Common myeloid progenitor, CD34-positive (primary cell): ENCODE measurements at regions not wholly inside any gene's neighbourhood (a gene's known extent, or its start where the extent isn't known, plus 50 kb on each side); places are given as distances from the start of the nearest gene placed in this dataset.
"Not testable (repeated sequence)": the region's sequence is repeated elsewhere in the genome, so short reads cannot be mapped to it uniquely, and the experiment has no call there.

Source experiments
- CTCF ChIA-PET: fragments of 350-600 bp; sonication (Branson Sonifier 250); formaldehyde crosslinking; loops from one replicate; lab custom pipeline; 2021; ENCODE audit warnings: antibody characterized with exemption; lab: Charles Lee
- POLR2A ChIA-PET: fragments of 350-600 bp; sonication (Branson Sonifier 250); formaldehyde crosslinking; loops from one replicate; lab custom pipeline; 2021; ENCODE audit warnings: antibody characterized with exemption; lab: Charles Lee
- DNase-seq, 3 donors: peaks; one replicate each; pipeline versions ENCODE4 v3.0.0 to v3.0.0-alpha.2; 2013
- H3K27ac ChIP-seq, 2 experiments: 1 replicate in 1 of 2; 2 replicates in 1 of 2; pipeline ENCODE4 v1.7.0; 2013; ENCODE audit warnings: inconsistent platforms in 2 of 2, low read length in 2 of 2, mild to moderate bottlenecking in 2 of 2, low read depth in 1 of 2, moderate library complexity in 1 of 2; ENCODE audit not compliant: severe bottlenecking in 2 of 2, insufficient read depth in 1 of 2, poor library complexity in 1 of 2
- H3K27me3 ChIP-seq, 5 experiments: replicated peaks in 2 of 5; 1 replicate in 3 of 5; 2 replicates in 2 of 5; pipeline versions ENCODE4 v1.6.1 to v1.7.0; 2013; ENCODE audit warnings: low read length in 4 of 5, mild to moderate bottlenecking in 2 of 5, moderate library complexity in 2 of 5, inconsistent platforms in 1 of 5; ENCODE audit not compliant: insufficient read depth in 5 of 5, control insufficient read depth in 4 of 5
- H3K36me3 ChIP-seq, 4 experiments: 1 replicate in 2 of 4; 2 replicates in 2 of 4; pipeline versions ENCODE4 v1.6.1 to v1.7.0; 2013; ENCODE audit warnings: low read length in 3 of 4, control low read depth in 1 of 4, mild to moderate bottlenecking in 1 of 4; ENCODE audit not compliant: control insufficient read depth in 4 of 4, insufficient read depth in 4 of 4
- H3K4me1 ChIP-seq, 4 experiments: 1 replicate in 3 of 4; 2 replicates in 1 of 4; pipeline versions ENCODE4 v1.6.1 to v1.7.1; 2013; ENCODE audit warnings: low read length in 3 of 4, mild to moderate bottlenecking in 3 of 4, control low read depth in 1 of 4, inconsistent platforms in 1 of 4, moderate library complexity in 1 of 4; ENCODE audit not compliant: control insufficient read depth in 4 of 4, insufficient read depth in 4 of 4; ENCODE audit errors: control extremely low read depth in 1 of 4
- H3K4me3 ChIP-seq, 7 experiments: 1 replicate in 4 of 7; 2 replicates in 3 of 7; pipeline versions ENCODE4 v1.5.1 to v1.7.0; 2013; ENCODE audit warnings: mild to moderate bottlenecking in 7 of 7, low read length in 6 of 7, moderate library complexity in 6 of 7, inconsistent platforms in 2 of 7, low read depth in 2 of 7, control low read depth in 1 of 7; ENCODE audit not compliant: insufficient read depth in 4 of 7, control insufficient read depth in 1 of 7; ENCODE audit errors: extremely low read depth in 1 of 7
- H3K9me3 ChIP-seq, 5 experiments: 1 replicate in 4 of 5; 2 replicates in 1 of 5; pipeline versions ENCODE4 v1.6.1 to v1.7.1; 2013; ENCODE audit warnings: low read length in 4 of 5, mild to moderate bottlenecking in 2 of 5, inconsistent platforms in 1 of 5, low read depth in 1 of 5, moderate library complexity in 1 of 5; ENCODE audit not compliant: control insufficient read depth in 4 of 5, insufficient read depth in 2 of 5; ENCODE audit errors: control extremely low read depth in 1 of 5
- WGBS: methylation state at CpG from one replicate; pipeline ENCODE4 v1.1.5; 2013; ENCODE audit not compliant: insufficient coverage; 5-methylcytosine and 5-hydroxymethylcytosine counted together

DNA sequence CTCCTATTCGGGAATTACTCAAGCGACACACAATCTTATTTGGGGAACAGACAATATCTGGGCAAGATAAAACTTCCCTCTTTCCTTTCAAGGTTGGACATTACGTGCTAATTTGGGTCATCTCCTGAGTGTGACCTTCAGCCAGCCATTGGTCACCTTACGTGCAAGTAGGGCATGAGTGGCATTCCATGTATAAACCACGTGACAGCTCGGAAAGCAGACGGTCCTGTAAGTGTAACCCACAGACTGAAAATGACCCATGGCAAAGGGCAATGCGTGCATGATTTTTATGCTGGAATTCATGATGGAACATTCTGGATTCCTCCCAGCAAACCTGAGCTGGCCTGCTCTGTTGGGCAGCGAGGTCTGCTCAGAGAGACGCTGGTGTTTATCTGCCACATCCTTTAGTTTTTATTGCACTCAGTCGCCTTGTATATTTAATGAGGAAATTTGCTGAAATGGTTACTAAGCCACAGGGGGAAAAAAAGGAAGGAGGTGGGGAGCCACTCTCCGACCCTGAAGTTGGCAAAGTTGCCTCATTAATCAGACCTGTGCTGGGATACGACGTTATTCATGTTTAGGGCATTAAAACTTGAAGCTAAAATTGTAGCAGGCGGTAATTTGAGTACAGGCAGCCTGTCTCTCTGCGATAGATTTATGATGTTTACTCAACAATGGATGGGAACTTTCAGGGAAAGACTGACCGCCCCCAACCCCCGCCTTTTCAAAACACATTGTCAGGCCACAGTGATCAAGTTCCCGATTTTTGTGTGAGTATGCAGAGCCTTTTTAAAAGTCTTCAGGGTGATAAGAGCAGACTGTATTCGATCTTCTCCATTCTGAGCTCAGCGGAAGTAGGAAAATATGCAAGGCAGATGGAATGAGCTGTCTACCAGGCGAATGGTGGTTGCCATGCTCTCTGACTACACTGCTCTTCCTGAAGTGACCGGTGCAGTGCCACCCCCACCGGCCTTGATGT lies 295.3 kb downstream of the BCL2L11 start:
- H3K36me3 ChIP-seq, POLR2A ChIA-PET, H3K27ac ChIP-seq, H3K27me3 ChIP-seq, CTCF ChIA-PET, H3K9me3 ChIP-seq, H3K4me3 ChIP-seq: not testable (repeated sequence)
- 7% methylated on average over 3 of the region's 24 CpGs for WGBS
- peak in 2 of 3 donors; percentile 7 to 33 for DNase-seq
- peaks cover 0 to 21% (median 8%) of the 10 kb centered on the region in 4 experiments for H3K4me1 ChIP-seq

DNA sequence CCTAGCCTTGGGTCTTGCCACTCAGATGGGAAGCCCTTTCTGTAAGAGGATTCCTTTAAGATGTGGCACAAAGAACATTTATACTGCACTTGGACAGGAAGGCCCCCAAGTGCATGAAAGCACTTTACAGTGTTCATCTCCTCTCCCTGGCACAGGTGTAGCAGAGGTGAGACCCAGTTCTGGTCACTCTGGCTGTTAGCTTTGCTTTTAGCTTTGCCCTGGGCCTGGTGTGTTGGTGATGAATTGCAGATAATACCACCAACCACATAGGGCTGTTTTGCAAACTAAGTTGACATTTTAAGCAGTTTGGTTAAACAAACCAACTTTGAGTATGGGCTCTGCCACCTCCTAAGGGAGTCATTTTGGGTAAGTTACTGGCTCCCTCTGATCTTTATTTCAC lies 296.3 kb downstream of the BCL2L11 start:
- H3K27me3 ChIP-seq, POLR2A ChIA-PET, H3K27ac ChIP-seq, H3K9me3 ChIP-seq, CTCF ChIA-PET, H3K4me3 ChIP-seq, H3K36me3 ChIP-seq: not testable (repeated sequence)
- H3K4me1 ChIP-seq: peaks cover 0 to 18% (median 8%) of the 10 kb centered on the region in 4 experiments
- DNase-seq: peak in 2 of 3 donors; percentile 37 to 65

DNA sequence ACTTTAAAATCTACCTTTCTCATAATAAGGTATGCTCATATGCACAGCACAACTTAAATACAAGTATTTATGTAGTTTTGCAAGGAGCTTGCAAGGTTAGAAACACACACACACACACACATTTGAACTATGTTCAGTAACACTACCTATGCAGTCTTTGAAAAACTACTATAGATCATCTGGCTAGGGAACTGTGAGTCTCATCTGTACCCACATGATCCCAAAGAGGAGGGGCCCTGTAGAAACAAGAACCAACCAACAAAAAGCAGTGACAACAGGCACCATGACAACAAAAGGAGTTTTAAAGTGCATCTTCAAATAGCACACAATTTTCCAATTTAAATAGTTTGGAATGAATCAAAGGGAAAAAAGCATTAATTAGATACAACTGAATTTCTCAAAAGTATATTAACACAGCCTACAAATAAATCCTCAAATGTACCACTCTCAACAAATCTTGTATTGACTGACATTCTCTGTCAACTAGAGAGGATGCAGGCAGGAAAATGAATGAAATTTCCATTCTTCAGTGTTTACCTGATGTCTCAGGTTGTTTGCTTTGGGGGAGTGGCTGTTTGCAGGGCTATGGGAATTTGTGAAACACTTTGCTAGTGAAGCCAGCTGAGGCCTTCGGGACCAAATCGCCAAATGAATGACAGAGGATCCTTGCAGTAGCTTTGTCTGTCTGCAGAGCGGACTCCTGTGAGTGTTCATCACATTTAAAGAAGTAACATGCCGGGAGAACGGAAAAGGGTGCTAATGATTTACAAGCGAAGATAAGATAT lies 297.6 kb downstream of the BCL2L11 start:
- WGBS: no CpG with 5 or more reads among the region's 6 CpGs
- H3K27me3 ChIP-seq, H3K27ac ChIP-seq, POLR2A ChIA-PET, CTCF ChIA-PET, H3K4me3 ChIP-seq, H3K9me3 ChIP-seq, H3K36me3 ChIP-seq: not testable (repeated sequence)
- H3K4me1 ChIP-seq: peaks cover 0 to 18% (median 8%) of the 10 kb centered on the region in 4 experiments
- DNase-seq: peak in 2 of 3 donors; percentile 45 to 75

DNA sequence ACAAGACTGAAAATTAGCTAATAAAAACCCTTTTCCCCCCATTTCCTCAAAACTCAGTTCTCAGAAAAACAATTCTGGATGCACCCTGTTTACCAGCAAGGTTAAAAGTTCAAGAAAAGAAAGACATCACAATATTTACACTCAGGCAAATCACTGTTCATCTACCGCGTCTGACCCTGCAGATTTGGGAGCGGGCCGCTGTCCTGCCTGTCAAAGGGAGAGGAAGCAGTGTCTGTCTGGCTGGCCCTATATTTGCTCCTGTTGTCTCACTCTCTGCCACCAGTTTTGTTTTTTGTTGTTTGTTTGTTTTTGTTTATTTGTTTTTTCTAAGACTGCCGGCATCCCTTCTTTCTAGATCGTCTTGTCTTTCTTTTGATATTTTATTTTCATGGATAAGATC lies 299.4 kb downstream of the BCL2L11 start:
- H3K4me3 ChIP-seq, POLR2A ChIA-PET, H3K9me3 ChIP-seq, H3K27me3 ChIP-seq, DNase-seq, H3K27ac ChIP-seq, H3K36me3 ChIP-seq, CTCF ChIA-PET: not testable (repeated sequence)
- no CpG with 5 or more reads among the region's 6 CpGs for WGBS
- peaks cover 0 to 20% (median 10%) of the 10 kb centered on the region in 4 experiments for H3K4me1 ChIP-seq

DNA sequence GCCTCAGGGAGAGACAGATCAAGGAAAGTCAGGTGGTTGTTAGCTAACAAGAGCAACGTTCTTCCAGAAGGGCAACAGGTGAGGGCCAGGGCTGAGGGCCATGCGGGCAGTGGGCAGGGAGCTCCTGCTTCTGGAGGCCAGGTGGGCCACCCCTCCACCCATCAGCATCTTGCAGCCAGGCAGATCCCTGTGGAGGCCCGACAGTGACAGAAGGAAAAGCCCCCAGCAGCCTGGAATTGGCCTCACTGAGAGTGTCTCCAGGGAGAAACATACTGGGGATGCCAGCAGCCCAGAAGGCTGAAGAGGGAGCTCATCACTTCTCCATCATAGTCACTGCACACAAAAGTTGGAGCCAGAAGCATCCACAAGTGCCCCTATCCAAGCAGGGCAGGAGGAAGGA lies 300.1 kb downstream of the BCL2L11 start:
- 100% methylated on average over 1 of the region's 3 CpGs for WGBS

DNA sequence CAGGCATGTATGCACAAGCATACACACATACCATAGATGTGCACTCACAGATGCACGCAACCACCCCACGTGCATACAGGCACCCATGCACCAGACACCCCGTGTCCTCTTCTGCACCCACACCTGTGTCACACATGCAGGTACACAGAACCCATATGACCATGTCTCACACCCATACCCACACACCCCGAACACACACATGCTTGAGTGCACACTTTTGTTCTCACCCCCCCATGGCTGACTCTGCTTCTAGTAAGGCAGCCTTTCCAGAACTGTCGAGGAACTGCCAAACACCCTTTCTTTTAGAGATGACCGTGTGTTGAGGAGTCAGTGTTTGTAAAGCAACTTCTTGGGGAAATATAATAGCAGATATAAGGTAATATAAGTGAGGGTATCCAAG lies 301.2 kb downstream of the BCL2L11 start:
- H3K4me1 ChIP-seq: peaks cover 0 to 15% (median 8%) of the 10 kb centered on the region in 4 experiments
- H3K9me3 ChIP-seq, H3K36me3 ChIP-seq, H3K4me3 ChIP-seq, H3K27me3 ChIP-seq, CTCF ChIA-PET, H3K27ac ChIP-seq, POLR2A ChIA-PET, DNase-seq: not testable (repeated sequence)
- 100% methylated on average over 2 of the region's 6 CpGs for WGBS

More for the DNA sequence above, 300.1 kb downstream of the BCL2L11 start:
- H3K9me3 ChIP-seq, H3K27me3 ChIP-seq, DNase-seq, POLR2A ChIA-PET, CTCF ChIA-PET, H3K4me3 ChIP-seq, H3K36me3 ChIP-seq, H3K27ac ChIP-seq: not testable (repeated sequence)
- H3K4me1 ChIP-seq: peaks cover 0 to 20% (median 11%) of the 10 kb centered on the region in 4 experiments

DNA sequence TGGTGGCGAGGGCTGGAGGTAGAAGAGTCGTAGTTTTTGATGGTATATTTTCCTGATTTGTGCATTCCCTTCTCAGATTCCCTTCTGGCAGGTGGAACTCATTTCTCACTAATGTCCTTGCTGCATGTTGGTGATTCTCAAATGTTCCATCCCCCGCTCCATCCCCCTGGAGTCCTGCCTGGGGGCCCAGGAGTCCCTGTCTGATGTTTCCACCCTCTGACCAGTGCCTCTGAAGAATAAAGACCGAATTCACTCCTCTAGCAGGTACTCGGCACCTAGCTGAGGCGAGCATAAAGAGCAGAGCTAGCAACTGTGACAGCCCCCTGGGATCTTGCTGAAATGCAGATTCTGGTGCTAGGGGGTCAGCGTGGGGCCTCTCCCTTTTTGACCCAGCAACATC lies 301.8 kb downstream of the BCL2L11 start:
- H3K36me3 ChIP-seq, H3K4me3 ChIP-seq, POLR2A ChIA-PET, H3K27ac ChIP-seq, CTCF ChIA-PET, H3K9me3 ChIP-seq, H3K27me3 ChIP-seq, DNase-seq: not testable (repeated sequence)
- H3K4me1 ChIP-seq: peaks cover 0 to 11% (median 5%) of the 10 kb centered on the region in 4 experiments
- 96% methylated on average over 6 of the region's 7 CpGs for WGBS
